ENCODE measurements at regions not wholly inside any gene's neighbourhood (a gene's known extent, or its start where the extent isn't known, plus 50 kb on each side); places are given as distances from the start of the nearest gene placed in this dataset.

- no peak for TF ChIP-seq CTCF (IDR thresholded peaks at IDR 0.05)
- TF ChIP-seq POLR2A (IDR thresholded peaks at IDR 0.05): no peak
These were observed 182.0 kb upstream of the SPOPL start for GRCh38 chr2:138319616-138320015.

Measured in adrenal gland (tissue), 5 donors.